ENCODE measurements at regions not wholly inside any gene's neighbourhood (a gene's known extent, or its start where the extent isn't known, plus 50 kb on each side); places are given as distances from the start of the nearest gene placed in this dataset.

DNA sequence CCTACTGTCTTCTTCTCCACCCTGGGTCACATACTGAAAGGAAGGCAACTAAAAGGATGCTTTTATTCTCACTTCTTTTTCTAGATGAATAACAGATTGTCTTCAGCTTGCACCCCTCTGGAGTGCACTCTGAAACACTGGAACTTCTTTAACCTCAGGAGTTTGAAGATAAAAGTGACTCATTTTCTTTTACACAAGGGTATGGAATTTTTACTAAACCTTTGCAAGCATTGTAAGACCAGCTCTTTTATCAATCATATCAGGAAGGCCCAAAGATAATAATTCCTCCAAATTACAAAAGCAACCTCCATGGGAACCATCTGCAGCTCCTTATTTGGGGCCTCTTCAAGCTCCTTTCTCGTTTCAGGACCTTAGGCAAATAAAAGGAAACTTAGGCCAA, 193.5 kb upstream of the KIF2B start:
- H3K9ac ChIP-seq (ENCODE audit: insufficient read depth, low read depth, low read length): no peak overlapping the region
- FAIRE-seq: no peak
- 0% methylated on average over 1 of the region's 1 CpG for WGBS (ENCODE audit: low lambda C conversion rate)
- no TSS peak for BruUV-seq (replicated peaks)
- intact Hi-C loops (cut with micrococcal nuclease; ENCODE audit: unreplicated experiment): no loop called here
- no peak for DNase-seq (ENCODE audit: low spot score)
- H3K4me3 ChIP-seq (replicated peaks in 1 of 3; ENCODE audit: insufficient read depth in 1 of 3, low read depth in 2 of 3, low read length in 3 of 3): no peak overlapping the region
- ChIA-PET CTCF (ENCODE audit: low intra/inter-chr PET ratio, low total read pairs) (no interaction called here), POLR2A (no interaction called here)
- in situ Hi-C loops (cut with HindIII; ENCODE audit: extremely low pct_ligation_motif_present, low pct_unique_long_range_greater_than_20kb): no loop called here
- peaks cover 71% of the 10 kb centered on the region for H3K9me3 ChIP-seq (ENCODE audit: low read length)
- no peaks in the 10 kb centered on the region for H4K20me1 ChIP-seq (ENCODE audit: insufficient read depth, low read length)
- no peak overlapping the region for H3K4me2 ChIP-seq (ENCODE audit: low read depth, low read length)
- H3K4me1 ChIP-seq (ENCODE audit: insufficient read depth, low read length): no peaks in the 10 kb centered on the region
- H3K79me2 ChIP-seq (ENCODE audit: insufficient read depth, low read length): no peaks in the 10 kb centered on the region
- no peak for ATAC-seq
- no peaks in the 10 kb centered on the region for H3K27me3 ChIP-seq (ENCODE audit: control insufficient read depth in 1 of 2, insufficient read depth in 2 of 2, low read length in 2 of 2)
- TF ChIP-seq BCL6 (CRISPR knock-in tag; IDR thresholded peaks at IDR 0.05): no peak
- TF ChIP-seq, protein P1, sequence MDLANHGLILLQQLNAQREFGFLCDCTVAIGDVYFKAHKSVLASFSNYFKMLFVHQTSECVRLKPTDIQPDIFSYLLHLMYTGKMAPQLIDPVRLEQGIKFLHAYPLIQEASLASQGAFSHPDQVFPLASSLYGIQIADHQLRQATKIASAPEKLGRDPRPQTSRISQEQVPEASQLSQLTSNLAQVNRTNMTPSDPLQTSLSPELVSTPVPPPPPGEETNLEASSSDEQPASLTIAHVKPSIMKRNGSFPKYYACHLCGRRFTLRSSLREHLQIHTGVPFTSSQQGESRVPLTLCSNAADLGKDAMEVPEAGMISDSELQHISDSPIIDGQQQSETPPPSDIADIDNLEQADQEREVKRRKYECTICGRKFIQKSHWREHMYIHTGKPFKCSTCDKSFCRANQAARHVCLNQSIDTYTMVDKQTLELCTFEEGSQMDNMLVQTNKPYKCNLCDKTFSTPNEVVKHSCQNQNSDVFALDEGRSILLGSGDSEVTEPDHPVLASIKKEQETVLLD (CRISPR knock-in tag; IDR thresholded peaks at IDR 0.05; ENCODE audit: low read depth): no peak
- no peak overlapping the region for H3K27ac ChIP-seq (ENCODE audit: extremely low read length, insufficient read depth, low read length)
- no peak overlapping the region for H2AFZ ChIP-seq (ENCODE audit: low read length)
- H3K36me3 ChIP-seq (replicated peaks in 1 of 2; ENCODE audit: control insufficient read depth in 1 of 2, insufficient read depth in 2 of 2, low read length in 2 of 2): no peaks in the 10 kb centered on the region

DNA sequence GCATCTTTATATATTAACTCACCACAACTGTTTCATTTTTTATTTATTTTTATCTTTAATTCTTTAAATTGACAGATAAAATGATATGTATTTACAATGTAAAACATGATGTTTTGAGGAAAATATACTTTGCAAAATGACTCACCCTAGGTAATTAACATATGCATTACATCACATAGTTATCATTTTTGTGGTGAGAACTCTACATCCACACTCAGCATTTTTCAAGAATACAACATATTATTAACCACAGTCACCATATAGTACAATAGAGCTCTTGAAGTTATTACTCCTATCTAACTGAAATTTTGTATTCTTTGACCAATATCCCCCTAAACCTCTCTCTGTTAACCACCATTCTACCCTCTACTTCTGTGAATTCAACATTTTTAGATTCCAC, 194.7 kb upstream of the KIF2B start:
- ChIA-PET POLR2A (no interaction called here), CTCF (ENCODE audit: low intra/inter-chr PET ratio, low total read pairs) (no interaction called here)
- H2AFZ ChIP-seq (ENCODE audit: low read length): no peak overlapping the region
- no peak for FAIRE-seq
- BruUV-seq (replicated peaks): no TSS peak
- H3K4me2 ChIP-seq (ENCODE audit: low read depth, low read length): no peak overlapping the region
- H3K4me1 ChIP-seq (ENCODE audit: insufficient read depth, low read length): no peaks in the 10 kb centered on the region
- H3K79me2 ChIP-seq (ENCODE audit: insufficient read depth, low read length): no peaks in the 10 kb centered on the region
- H3K9ac ChIP-seq (ENCODE audit: insufficient read depth, low read depth, low read length): no peak overlapping the region
- H3K36me3 ChIP-seq (replicated peaks in 1 of 2; ENCODE audit: control insufficient read depth in 1 of 2, insufficient read depth in 2 of 2, low read length in 2 of 2): no peaks in the 10 kb centered on the region
- H4K20me1 ChIP-seq (ENCODE audit: insufficient read depth, low read length): no peaks in the 10 kb centered on the region
- intact Hi-C loops (cut with micrococcal nuclease; ENCODE audit: unreplicated experiment) (no loop called here), in situ Hi-C loops (cut with HindIII; ENCODE audit: extremely low pct_ligation_motif_present, low pct_unique_long_range_greater_than_20kb) (no loop called here)
- H3K27me3 ChIP-seq (ENCODE audit: control insufficient read depth in 1 of 2, insufficient read depth in 2 of 2, low read length in 2 of 2): no peaks in the 10 kb centered on the region
- ATAC-seq: no peak
- peaks cover 73% of the 10 kb centered on the region for H3K9me3 ChIP-seq (ENCODE audit: low read length)
- DNase-seq (ENCODE audit: low spot score): no peak
- H3K4me3 ChIP-seq (replicated peaks in 1 of 3; ENCODE audit: insufficient read depth in 1 of 3, low read depth in 2 of 3, low read length in 3 of 3): no peak overlapping the region
- TF ChIP-seq TOE1 (CRISPR knock-in tag; IDR thresholded peaks at IDR 0.05): no peak
- no peak for TF ChIP-seq RCOR2 (CRISPR knock-in tag; IDR thresholded peaks at IDR 0.05)
- TF ChIP-seq MAFK (conservative IDR thresholded peaks at IDR 0.05 in 1 of 2, IDR thresholded peaks at IDR 0.05 in 1 of 2; ENCODE audit: low read length in 2 of 2): 0 out of 4 replicates have a peak, but pooled peaks of 1 of the 2 experiments have one; percentile 11
- TF ChIP-seq KAT8 (CRISPR knock-in tag; IDR thresholded peaks at IDR 0.05): no peak
- TF ChIP-seq HNRNPK (IDR thresholded peaks at IDR 0.05; ENCODE audit: low read depth, low read length, poor library complexity, severe bottlenecking): no peak
- peak; percentile 16; the same call in 1 of the 2 replicates for TF ChIP-seq ATF7 (IDR thresholded peaks at IDR 0.05)
- no peak for TF ChIP-seq ATF7 (CRISPR knock-in tag; IDR thresholded peaks at IDR 0.05)
- no peak for TF ChIP-seq PLRG1 (conservative IDR thresholded peaks at IDR 0.05)
- no peak overlapping the region for H3K27ac ChIP-seq (ENCODE audit: extremely low read length, insufficient read depth, low read length)

Data from HepG2 (cell line).